GM12873 (cell line): ENCODE measurements at regions not wholly inside any gene's neighbourhood (a gene's known extent, or its start where the extent isn't known, plus 50 kb on each side); places are given as distances from the start of the nearest gene placed in this dataset.

ENCODE experiments used
- CTCF ChIP-seq: IDR thresholded peaks from 2 replicates; pipeline ENCODE4 v1.5.1; 2012; ENCODE audit warnings: low read depth, mild to moderate bottlenecking, moderate library complexity, low read length, control low read depth; ENCODE audit not compliant: insufficient read depth; ENCODE audit errors: missing control alignments

- no peak for TF ChIP-seq CTCF
Observed at GRCh38 chr3:84439476-84439875, 519.3 kb upstream of the CADM2 start.

GRCh38 chr3:84440291-84440690, 518.5 kb upstream of the CADM2 start:
- no peak for TF ChIP-seq CTCF

- TF ChIP-seq CTCF: no peak
Observed at GRCh38 chr3:84442533-84442932, 516.3 kb upstream of the CADM2 start.

- no peak for TF ChIP-seq CTCF
Observed at GRCh38 chr3:84444726-84445521, 513.9 kb upstream of the CADM2 start.

GRCh38 chr3:84487296-84487695, 471.5 kb upstream of the CADM2 start:
- TF ChIP-seq CTCF: no peak

GRCh38 chr3:84504761-84505160, 454.0 kb upstream of the CADM2 start:
- no peak for TF ChIP-seq CTCF

GRCh38 chr3:84510007-84510406, 448.8 kb upstream of the CADM2 start:
- TF ChIP-seq CTCF: no peak
